B cell (primary cell): ENCODE measurements at regions not wholly inside any gene's neighbourhood (a gene's known extent, or its start where the extent isn't known, plus 50 kb on each side); places are given as distances from the start of the nearest gene placed in this dataset.

ENCODE experiments used
- CTCF ChIP-seq: fragments of 200-600 bp; IDR thresholded peaks from one replicate; pipeline ENCODE4 v1.8.0; 2022; ENCODE audit warnings: antibody characterized with exemption, mild to moderate bottlenecking
- EZH2 ChIP-seq: IDR thresholded peaks from 2 replicates; pipeline ENCODE4 v1.6.1; 2012; ENCODE audit warnings: borderline replicate concordance, low read depth, mild to moderate bottlenecking, moderate library complexity, low read length; ENCODE audit not compliant: insufficient read depth, poor library complexity, severe bottlenecking

- TF ChIP-seq EZH2 (no peak), CTCF (no peak)
Observed at GRCh38 chr1:195065437-195065836, 1542.8 kb downstream of the KCNT2 start.
